ENCODE measurements at regions not wholly inside any gene's neighbourhood (a gene's known extent, or its start where the extent isn't known, plus 50 kb on each side); places are given as distances from the start of the nearest gene placed in this dataset.

DNA sequence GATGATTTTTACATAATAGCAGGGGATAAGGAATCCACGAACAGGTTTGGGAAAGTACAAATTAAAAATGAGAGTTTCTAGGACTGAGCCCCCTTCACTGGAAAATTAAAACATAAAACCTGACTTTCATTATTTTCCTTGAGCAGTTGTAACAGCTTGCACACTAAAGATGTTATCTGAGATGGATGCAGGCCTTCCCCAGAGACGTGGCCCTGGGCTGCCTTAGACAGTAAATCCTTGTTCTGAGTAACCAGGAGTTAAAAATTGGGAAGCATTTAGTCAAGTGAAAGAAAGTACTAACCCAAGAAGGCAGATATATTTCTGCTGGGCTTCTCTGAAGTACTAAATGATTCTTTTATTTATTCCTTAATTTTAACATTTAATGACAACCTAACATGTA is 432.2 kb upstream of the KIF2B start:
- H3K27ac ChIP-seq (ENCODE audit: low read depth in 1 of 2, low read length in 2 of 2), result no peak overlapping the region
- no peaks in the 10 kb centered on the region for H3K27me3 Mint-ChIP-seq (ENCODE audit: low read depth in 3 of 3)
- intact Hi-C loops (cut with micrococcal nuclease), result no loop called here
- no peak for DNase-seq
- no peaks in the 10 kb centered on the region for H3K4me1 ChIP-seq (ENCODE audit: control insufficient read depth in 1 of 2, insufficient read depth in 2 of 2, low read length in 2 of 2)
- H3K4me3 Mint-ChIP-seq, result no peak overlapping the region
- H3K27ac Mint-ChIP-seq, result no peak overlapping the region
- H3K4me2 ChIP-seq (replicated peaks; ENCODE audit: extremely low read depth, low read length, poor library complexity, severe bottlenecking), result no peak overlapping the region
- no peak overlapping the region for H3K9ac ChIP-seq (ENCODE audit: insufficient read depth, low read length, poor library complexity, severe bottlenecking)
- no peaks in the 10 kb centered on the region for H3K4me1 Mint-ChIP-seq
- TF ChIP-seq, protein P1, sequence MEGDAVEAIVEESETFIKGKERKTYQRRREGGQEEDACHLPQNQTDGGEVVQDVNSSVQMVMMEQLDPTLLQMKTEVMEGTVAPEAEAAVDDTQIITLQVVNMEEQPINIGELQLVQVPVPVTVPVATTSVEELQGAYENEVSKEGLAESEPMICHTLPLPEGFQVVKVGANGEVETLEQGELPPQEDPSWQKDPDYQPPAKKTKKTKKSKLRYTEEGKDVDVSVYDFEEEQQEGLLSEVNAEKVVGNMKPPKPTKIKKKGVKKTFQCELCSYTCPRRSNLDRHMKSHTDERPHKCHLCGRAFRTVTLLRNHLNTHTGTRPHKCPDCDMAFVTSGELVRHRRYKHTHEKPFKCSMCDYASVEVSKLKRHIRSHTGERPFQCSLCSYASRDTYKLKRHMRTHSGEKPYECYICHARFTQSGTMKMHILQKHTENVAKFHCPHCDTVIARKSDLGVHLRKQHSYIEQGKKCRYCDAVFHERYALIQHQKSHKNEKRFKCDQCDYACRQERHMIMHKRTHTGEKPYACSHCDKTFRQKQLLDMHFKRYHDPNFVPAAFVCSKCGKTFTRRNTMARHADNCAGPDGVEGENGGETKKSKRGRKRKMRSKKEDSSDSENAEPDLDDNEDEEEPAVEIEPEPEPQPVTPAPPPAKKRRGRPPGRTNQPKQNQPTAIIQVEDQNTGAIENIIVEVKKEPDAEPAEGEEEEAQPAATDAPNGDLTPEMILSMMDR (IDR thresholded peaks at IDR 0.05), result no peak
- no peaks in the 10 kb centered on the region for H3K36me3 Mint-ChIP-seq
- H3K4me3 ChIP-seq (replicated peaks in 1 of 3; ENCODE audit: low read depth in 2 of 3, low read length in 3 of 3), result no peak overlapping the region
- no peaks in the 10 kb centered on the region for H3K27me3 ChIP-seq (ENCODE audit: control insufficient read depth in 2 of 2, insufficient read depth in 2 of 2, low read length in 2 of 2)
- no peaks in the 10 kb centered on the region for H4K20me1 ChIP-seq (ENCODE audit: insufficient read depth, low read length)
- WGBS (ENCODE audit: insufficient coverage), result 20% methylated on average over 1 of the region's 2 CpGs
- no peaks in the 10 kb centered on the region for H3K9me3 ChIP-seq (replicated peaks in 1 of 2; ENCODE audit: control insufficient read depth in 1 of 2, insufficient read depth in 1 of 2, low read length in 2 of 2)
- H3K79me2 ChIP-seq (ENCODE audit: insufficient read depth, low read length), result no peaks in the 10 kb centered on the region
- H2AFZ ChIP-seq (ENCODE audit: insufficient read depth, low read depth, low read length, poor library complexity, severe bottlenecking), result no peak overlapping the region
- H3K36me3 ChIP-seq (replicated peaks in 1 of 2; ENCODE audit: control insufficient read depth in 1 of 2, insufficient read depth in 2 of 2, low read length in 2 of 2), result no peaks in the 10 kb centered on the region
- H3K9me3 Mint-ChIP-seq, result peaks cover 0 to 1% (median 0%) of the 10 kb centered on the region in 7 donors

GRCh38 chr17:53387745-53388144 is 435.0 kb upstream of the KIF2B start:
- intact Hi-C loops (cut with micrococcal nuclease), result no loop called here
- TF ChIP-seq, protein P1 (IDR thresholded peaks at IDR 0.05), result no peak
- no peaks in the 10 kb centered on the region for H4K20me1 ChIP-seq (ENCODE audit: insufficient read depth, low read length)
- Mint-ChIP-seq H3K9me3 (peaks cover 0 to 1% (median 0%) of the 10 kb centered on the region in 7 donors), H3K36me3 (no peaks in the 10 kb centered on the region), H3K4me3 (no peak overlapping the region), H3K4me1 (no peaks in the 10 kb centered on the region), H3K27me3 (ENCODE audit: low read depth in 3 of 3) (no peaks in the 10 kb centered on the region), H3K27ac (no peak overlapping the region)
- no peak overlapping the region for H3K9ac ChIP-seq (ENCODE audit: insufficient read depth, low read length, poor library complexity, severe bottlenecking)
- H3K4me3 ChIP-seq (replicated peaks in 1 of 3; ENCODE audit: low read depth in 2 of 3, low read length in 3 of 3), result no peak overlapping the region
- no peaks in the 10 kb centered on the region for H3K36me3 ChIP-seq (replicated peaks in 1 of 2; ENCODE audit: control insufficient read depth in 1 of 2, insufficient read depth in 2 of 2, low read length in 2 of 2)
- H3K4me1 ChIP-seq (ENCODE audit: control insufficient read depth in 1 of 2, insufficient read depth in 2 of 2, low read length in 2 of 2), result no peaks in the 10 kb centered on the region
- H3K27me3 ChIP-seq (ENCODE audit: control insufficient read depth in 2 of 2, insufficient read depth in 2 of 2, low read length in 2 of 2), result no peaks in the 10 kb centered on the region
- no CpG with 5 or more reads among the region's 3 CpGs for WGBS (ENCODE audit: insufficient coverage)
- H3K79me2 ChIP-seq (ENCODE audit: insufficient read depth, low read length), result no peaks in the 10 kb centered on the region
- H2AFZ ChIP-seq (ENCODE audit: insufficient read depth, low read depth, low read length, poor library complexity, severe bottlenecking), result no peak overlapping the region
- no peak for DNase-seq
- no peaks in the 10 kb centered on the region for H3K9me3 ChIP-seq (replicated peaks in 1 of 2; ENCODE audit: control insufficient read depth in 1 of 2, insufficient read depth in 1 of 2, low read length in 2 of 2)
- no peak overlapping the region for H3K27ac ChIP-seq (ENCODE audit: low read depth in 1 of 2, low read length in 2 of 2)
- no peak overlapping the region for H3K4me2 ChIP-seq (replicated peaks; ENCODE audit: extremely low read depth, low read length, poor library complexity, severe bottlenecking)
